IgD-negative memory B cell (primary cell): ENCODE measurements at regions not wholly inside any gene's neighbourhood (a gene's known extent, or its start where the extent isn't known, plus 50 kb on each side); places are given as distances from the start of the nearest gene placed in this dataset.

ENCODE experiments used
- H3K27ac Mint-ChIP-seq, 3 donors: one replicate each; pipeline ENCODE4 v1.8.0; 2020 to 2022; ENCODE audit warnings: mild to moderate bottlenecking in 3 of 3, mixed read lengths in 3 of 3, moderate library complexity in 1 of 3
- H3K27me3 Mint-ChIP-seq: one replicate; pipeline ENCODE4 v1.8.0; 2021; ENCODE audit warnings: mixed read lengths
- H3K36me3 Mint-ChIP-seq: one replicate; pipeline ENCODE4 v1.8.0; 2020; ENCODE audit warnings: mild to moderate bottlenecking, mixed read lengths
- H3K4me1 Mint-ChIP-seq, 3 donors: one replicate each; pipeline ENCODE4 v1.8.0; 2020 to 2022; ENCODE audit warnings: mixed read lengths in 3 of 3, mild to moderate bottlenecking in 1 of 3
- H3K4me3 Mint-ChIP-seq, 4 donors: one replicate each; pipeline ENCODE4 v1.8.0; 2020 to 2022; ENCODE audit warnings: mild to moderate bottlenecking in 4 of 4, mixed read lengths in 4 of 4, moderate library complexity in 3 of 4
- H3K9me3 Mint-ChIP-seq, 3 donors: one replicate each; pipeline ENCODE4 v1.8.0; 2020 to 2021; ENCODE audit warnings: mixed read lengths in 3 of 3, mild to moderate bottlenecking in 1 of 3

DNA sequence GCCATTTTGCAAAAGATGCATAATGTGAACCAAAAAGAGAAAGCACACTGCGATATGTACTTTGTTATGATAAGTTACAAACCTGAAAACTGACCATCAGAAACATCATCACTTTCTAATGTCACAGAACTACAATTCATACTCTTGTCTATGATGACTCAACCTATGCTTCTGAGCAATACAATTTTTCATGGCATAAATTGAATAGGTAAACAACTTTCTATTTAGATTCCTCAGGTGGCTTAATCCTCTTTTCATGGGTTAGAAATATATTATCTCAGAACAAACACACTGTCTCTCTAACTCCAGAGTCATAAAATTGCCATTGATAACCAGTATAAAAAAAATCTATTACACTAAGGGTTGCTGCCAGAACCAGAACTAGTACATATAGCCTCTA, 1715.0 kb upstream of the FLRT2 start:
- H3K9me3 Mint-ChIP-seq = peaks cover 0 to 13% (median 0%) of the 10 kb centered on the region in 3 donors
- H3K27ac Mint-ChIP-seq = no peak overlapping the region
- H3K36me3 Mint-ChIP-seq = peaks cover 2% of the 10 kb centered on the region
- no peak overlapping the region for H3K4me3 Mint-ChIP-seq
- no peaks in the 10 kb centered on the region for H3K27me3 Mint-ChIP-seq
- H3K4me1 Mint-ChIP-seq = no peaks in the 10 kb centered on the region

DNA sequence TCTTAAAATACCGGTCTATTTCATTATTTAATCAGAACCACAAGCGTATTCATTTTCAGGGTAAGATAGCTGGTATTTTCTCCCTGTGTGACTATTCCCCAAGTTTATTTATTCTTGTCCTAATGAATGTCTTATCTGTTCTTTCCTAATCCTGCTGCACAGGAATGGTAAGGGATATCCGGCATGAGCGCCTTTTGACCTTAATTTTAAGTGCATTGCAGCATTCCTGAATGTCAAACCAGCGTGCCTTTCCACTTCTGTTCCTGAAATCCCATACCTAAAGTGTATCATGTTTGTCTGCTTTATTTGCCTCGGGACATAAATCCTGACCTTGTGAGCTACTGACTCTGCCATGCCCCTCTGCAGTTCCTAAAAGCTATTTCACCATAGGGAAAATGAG, 1713.2 kb upstream of the FLRT2 start:
- H3K27ac Mint-ChIP-seq = no peak overlapping the region
- no peaks in the 10 kb centered on the region for H3K27me3 Mint-ChIP-seq
- no peaks in the 10 kb centered on the region for H3K4me1 Mint-ChIP-seq
- peaks cover 0 to 17% (median 0%) of the 10 kb centered on the region in 3 donors for H3K9me3 Mint-ChIP-seq
- H3K36me3 Mint-ChIP-seq = peaks cover 2% of the 10 kb centered on the region
- H3K4me3 Mint-ChIP-seq = no peak overlapping the region

DNA sequence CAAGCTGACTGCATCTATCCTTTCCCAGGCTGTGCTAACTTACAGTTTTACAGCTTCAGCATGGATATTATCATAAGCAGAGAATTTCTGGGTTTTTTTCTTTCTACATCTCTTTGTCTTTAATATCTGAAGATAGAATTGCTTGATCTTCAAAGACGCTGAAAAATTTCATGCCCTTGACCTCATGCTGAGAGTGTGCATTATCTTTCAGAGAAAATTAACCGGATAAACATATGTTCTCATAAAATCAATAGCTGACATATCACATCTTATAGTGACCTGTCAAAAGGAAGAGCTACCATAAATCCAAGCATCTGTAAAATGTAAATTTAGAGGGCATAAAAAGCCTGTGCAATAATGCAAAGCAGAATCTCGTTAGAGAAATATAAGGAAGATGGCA, 1704.1 kb upstream of the FLRT2 start:
- H3K27me3 Mint-ChIP-seq = no peaks in the 10 kb centered on the region
- H3K9me3 Mint-ChIP-seq = peaks cover 2 to 13% (median 5%) of the 10 kb centered on the region in 3 donors
- no peak overlapping the region for H3K4me3 Mint-ChIP-seq
- no peaks in the 10 kb centered on the region for H3K4me1 Mint-ChIP-seq
- no peak overlapping the region for H3K27ac Mint-ChIP-seq
- H3K36me3 Mint-ChIP-seq = no peaks in the 10 kb centered on the region

DNA sequence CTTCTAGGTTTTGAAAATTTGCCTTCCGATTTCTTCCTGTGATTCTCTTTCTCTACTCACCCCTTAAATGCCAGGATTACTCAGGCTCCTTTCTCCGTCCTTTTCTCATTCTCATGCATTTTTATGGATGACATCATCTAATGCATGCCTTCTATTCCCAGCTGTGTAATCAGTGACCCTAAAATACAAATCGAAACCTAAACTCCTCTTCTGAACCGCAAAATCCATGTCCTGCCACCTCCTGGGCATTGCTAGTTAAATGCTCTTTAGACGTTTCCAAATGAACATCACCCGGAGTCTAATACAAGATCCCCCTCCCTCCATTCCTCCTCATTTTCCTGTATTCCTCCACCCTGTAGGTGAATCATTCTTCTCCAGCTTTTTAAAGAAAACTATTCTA, 1703.1 kb upstream of the FLRT2 start:
- H3K27ac Mint-ChIP-seq = no peak overlapping the region
- H3K4me1 Mint-ChIP-seq = no peaks in the 10 kb centered on the region
- peaks cover 2 to 10% (median 5%) of the 10 kb centered on the region in 3 donors for H3K9me3 Mint-ChIP-seq
- H3K4me3 Mint-ChIP-seq = no peak overlapping the region
- H3K36me3 Mint-ChIP-seq = no peaks in the 10 kb centered on the region
- H3K27me3 Mint-ChIP-seq = no peaks in the 10 kb centered on the region

DNA sequence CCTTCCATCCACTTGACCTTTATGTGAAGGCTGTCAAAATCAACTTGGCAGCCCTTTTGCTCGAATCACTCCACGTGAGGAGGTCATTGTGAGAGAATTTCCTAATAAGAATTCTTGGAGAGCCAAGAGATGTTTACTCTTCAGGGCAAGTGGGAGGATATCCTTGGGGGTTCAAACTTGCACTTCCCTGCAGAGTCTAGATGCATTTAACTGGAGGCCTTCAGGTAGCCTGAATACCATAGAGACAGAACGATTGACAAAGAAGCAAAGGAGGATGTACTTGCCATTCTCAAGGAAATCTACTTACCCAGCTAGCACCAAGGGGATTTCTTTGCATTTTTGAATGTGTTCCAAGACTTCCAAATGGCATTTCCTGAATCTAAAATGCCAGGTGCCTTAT, 1702.6 kb upstream of the FLRT2 start:
- Mint-ChIP-seq H3K4me3 (no peak overlapping the region), H3K36me3 (no peaks in the 10 kb centered on the region), H3K4me1 (no peaks in the 10 kb centered on the region), H3K27me3 (no peaks in the 10 kb centered on the region), H3K27ac (no peak overlapping the region), H3K9me3 (peaks cover 5 to 9% (median 6%) of the 10 kb centered on the region in 3 donors)

DNA sequence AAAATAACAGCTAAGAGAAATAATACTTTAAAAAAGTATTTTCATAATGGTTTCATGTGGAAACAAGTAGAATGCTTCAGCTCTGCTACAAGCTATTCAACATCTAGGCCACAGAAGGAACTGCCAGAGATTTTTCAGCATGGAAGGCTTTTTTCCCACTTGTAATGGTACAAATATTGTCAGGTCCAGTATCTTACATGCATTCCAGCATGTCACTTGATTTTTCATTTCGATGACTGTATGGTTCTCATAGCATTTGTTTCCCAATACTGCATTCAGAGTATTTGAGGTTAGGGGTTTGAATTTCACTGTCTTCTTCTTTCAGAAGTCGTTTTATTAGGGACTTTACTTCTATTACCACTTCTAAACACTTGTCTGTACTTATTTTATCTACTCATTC, 1701.5 kb upstream of the FLRT2 start:
- no peaks in the 10 kb centered on the region for H3K27me3 Mint-ChIP-seq
- peaks cover 4 to 6% (median 5%) of the 10 kb centered on the region in 3 donors for H3K9me3 Mint-ChIP-seq
- no peaks in the 10 kb centered on the region for H3K4me1 Mint-ChIP-seq
- H3K36me3 Mint-ChIP-seq = no peaks in the 10 kb centered on the region
- no peak overlapping the region for H3K27ac Mint-ChIP-seq
- no peak overlapping the region for H3K4me3 Mint-ChIP-seq

DNA sequence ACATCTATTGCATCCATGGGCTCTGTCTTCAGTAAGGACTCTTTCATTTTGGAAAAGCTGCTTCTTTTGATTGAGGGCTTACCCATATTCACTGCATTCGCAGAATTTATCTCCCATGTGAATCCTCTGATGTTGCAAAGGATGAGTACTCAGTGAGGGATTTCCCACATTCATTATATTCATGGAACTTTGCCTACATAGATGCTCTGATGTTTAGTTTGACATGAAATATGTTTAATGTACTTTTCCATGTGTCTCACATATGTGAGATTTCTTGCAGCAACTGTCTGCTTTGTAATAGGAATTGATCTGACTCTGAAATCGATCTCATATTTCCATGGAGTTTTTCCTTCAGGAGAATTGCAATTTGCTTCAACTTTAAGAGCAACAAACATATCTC, 1699.6 kb upstream of the FLRT2 start:
- no peak overlapping the region for H3K27ac Mint-ChIP-seq
- H3K4me3 Mint-ChIP-seq = no peak overlapping the region
- no peaks in the 10 kb centered on the region for H3K4me1 Mint-ChIP-seq
- H3K27me3 Mint-ChIP-seq = no peaks in the 10 kb centered on the region
- no peaks in the 10 kb centered on the region for H3K36me3 Mint-ChIP-seq
- H3K9me3 Mint-ChIP-seq = peaks cover 3 to 6% (median 4%) of the 10 kb centered on the region in 3 donors

DNA sequence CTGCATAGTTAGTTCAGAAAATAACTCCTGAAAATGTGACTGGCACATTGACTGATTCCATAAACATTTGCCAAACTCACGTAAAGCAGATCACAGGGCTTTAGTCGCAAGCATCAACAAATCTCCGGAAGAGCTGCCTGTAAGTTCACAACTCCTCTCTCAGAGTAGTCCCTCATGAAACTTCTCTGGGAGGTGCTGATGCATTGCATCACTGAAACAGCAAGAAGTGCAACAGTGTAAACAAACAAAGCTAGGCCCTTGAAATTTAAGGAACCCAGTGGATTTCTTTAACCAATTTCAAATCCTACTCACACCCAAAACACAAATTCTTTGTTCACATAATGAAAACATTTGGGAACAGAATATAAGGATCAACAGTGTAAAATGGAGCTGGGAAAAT, 1691.7 kb upstream of the FLRT2 start:
- H3K4me3 Mint-ChIP-seq = no peak overlapping the region
- peaks cover 0 to 22% (median 2%) of the 10 kb centered on the region in 3 donors for H3K9me3 Mint-ChIP-seq
- H3K4me1 Mint-ChIP-seq = no peaks in the 10 kb centered on the region
- H3K36me3 Mint-ChIP-seq = no peaks in the 10 kb centered on the region
- no peak overlapping the region for H3K27ac Mint-ChIP-seq
- no peaks in the 10 kb centered on the region for H3K27me3 Mint-ChIP-seq

DNA sequence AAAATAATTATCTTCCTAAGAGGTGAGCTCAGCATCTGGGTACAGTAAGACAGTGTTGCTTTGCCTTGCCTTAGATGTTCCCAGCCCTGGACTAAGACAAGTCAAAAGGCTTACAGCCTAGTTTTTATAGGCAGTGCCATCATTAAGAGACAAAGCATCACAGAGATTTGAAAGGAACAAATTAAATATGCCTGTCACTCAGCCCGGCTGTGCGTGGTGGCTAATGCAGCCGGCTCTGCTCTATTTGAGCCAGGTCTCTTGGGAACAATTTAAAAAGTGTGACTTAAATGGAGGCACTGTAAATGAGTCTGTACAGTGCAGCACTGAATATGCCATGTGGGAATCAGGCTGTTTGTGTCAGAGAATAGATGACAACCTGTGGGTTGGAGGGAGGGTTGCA, 1687.4 kb upstream of the FLRT2 start:
- Mint-ChIP-seq H3K4me3 (no peak overlapping the region), H3K36me3 (no peaks in the 10 kb centered on the region), H3K27me3 (no peaks in the 10 kb centered on the region), H3K9me3 (peaks cover 2 to 18% (median 3%) of the 10 kb centered on the region in 3 donors), H3K27ac (no peak overlapping the region), H3K4me1 (peaks cover 0 to 1% (median 0%) of the 10 kb centered on the region in 3 donors)

DNA sequence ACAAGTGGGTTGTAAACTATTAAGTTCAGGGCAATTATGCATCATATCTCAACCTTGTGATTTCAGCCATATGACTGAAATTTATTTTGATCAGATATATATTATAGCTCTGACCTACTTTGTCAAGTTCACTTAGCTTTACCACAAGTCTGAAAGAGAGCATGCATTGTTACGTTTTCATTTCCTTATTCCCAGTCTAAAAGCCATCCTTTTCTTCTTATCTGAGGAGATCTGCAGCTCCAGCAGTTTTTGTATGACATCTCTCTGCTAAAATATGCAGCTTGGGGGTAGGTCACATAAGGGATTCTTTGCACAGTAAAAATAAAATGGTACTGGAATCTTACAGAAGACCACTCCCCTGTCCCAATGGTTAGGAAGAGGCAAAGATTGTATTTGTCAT, 1682.8 kb upstream of the FLRT2 start:
- no peaks in the 10 kb centered on the region for H3K27me3 Mint-ChIP-seq
- no peaks in the 10 kb centered on the region for H3K36me3 Mint-ChIP-seq
- H3K4me3 Mint-ChIP-seq = no peak overlapping the region
- H3K4me1 Mint-ChIP-seq = peaks cover 0 to 1% (median 0%) of the 10 kb centered on the region in 3 donors
- H3K9me3 Mint-ChIP-seq = peaks cover 5 to 7% (median 5%) of the 10 kb centered on the region in 3 donors
- H3K27ac Mint-ChIP-seq = no peak overlapping the region

DNA sequence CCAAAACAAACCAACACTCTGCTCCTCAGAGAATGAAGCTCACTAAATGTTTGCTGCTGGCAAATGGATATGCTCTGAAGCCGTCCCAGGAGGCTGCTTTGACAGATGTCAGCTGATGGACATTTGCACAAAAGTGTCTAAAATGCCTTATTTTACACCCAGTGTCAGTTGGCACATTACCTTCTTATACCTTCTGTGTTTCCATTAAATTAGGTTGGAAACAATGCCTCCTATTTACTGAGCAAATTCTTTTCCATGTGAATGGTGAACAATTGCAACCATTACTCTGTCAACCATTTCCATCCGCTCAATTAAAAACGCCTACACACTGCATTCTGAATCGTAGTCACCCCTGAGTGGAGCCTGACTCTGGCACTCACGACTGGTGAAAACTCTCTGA, 1679.9 kb upstream of the FLRT2 start:
- no peaks in the 10 kb centered on the region for H3K27me3 Mint-ChIP-seq
- peaks cover 5 to 15% (median 8%) of the 10 kb centered on the region in 3 donors for H3K9me3 Mint-ChIP-seq
- H3K27ac Mint-ChIP-seq = no peak overlapping the region
- H3K4me3 Mint-ChIP-seq = no peak overlapping the region
- H3K4me1 Mint-ChIP-seq = no peaks in the 10 kb centered on the region
- H3K36me3 Mint-ChIP-seq = no peaks in the 10 kb centered on the region

DNA sequence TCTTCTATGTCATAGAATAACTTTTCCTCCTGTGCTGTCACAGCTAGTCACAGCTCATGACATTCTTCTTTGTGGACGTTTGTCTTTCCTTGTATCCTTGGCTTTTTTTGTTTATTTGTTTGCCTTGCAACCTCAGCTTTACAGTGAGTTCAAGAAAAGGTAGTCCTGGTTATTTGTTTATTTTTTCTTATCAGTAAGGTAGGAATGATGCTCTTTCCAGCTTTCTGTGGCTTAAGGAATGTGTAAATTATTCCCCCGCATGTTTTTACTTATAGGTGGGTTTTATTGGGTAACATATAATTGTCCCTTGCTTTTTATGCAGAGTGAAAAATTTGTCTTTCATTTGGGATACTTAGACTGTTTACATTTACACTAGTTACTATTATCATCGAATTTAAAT, 1673.6 kb upstream of the FLRT2 start:
- Mint-ChIP-seq H3K4me1 (no peaks in the 10 kb centered on the region), H3K27ac (no peak overlapping the region), H3K4me3 (no peak overlapping the region), H3K27me3 (no peaks in the 10 kb centered on the region), H3K36me3 (no peaks in the 10 kb centered on the region), H3K9me3 (peaks cover 4 to 25% (median 8%) of the 10 kb centered on the region in 3 donors)

DNA sequence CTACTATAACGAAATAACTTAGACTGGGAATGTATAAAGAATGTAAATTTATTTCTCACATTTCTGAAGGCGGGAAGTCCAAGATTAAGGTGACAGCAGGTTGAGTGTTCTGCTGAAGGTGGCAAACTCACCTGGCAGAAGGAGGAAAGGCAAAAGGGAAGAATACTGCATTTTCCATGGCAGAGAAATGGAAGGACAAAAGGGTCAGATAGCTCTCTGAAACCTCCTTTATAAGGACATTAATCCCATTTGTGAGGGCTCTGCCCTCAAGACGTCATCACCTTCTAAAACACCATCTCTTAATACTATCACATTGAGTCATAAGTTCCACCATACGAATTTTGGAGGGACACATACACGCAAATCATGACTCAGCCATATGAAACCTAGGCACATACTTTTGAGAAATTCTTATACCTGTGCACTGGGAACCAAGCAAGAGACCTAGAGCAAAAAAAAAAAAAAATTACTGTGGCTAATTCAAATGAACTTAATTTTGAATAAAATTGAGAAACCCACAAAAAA, 1669.3 kb upstream of the FLRT2 start:
- no peak overlapping the region for H3K4me3 Mint-ChIP-seq
- H3K27me3 Mint-ChIP-seq = no peaks in the 10 kb centered on the region
- peaks cover 4 to 14% (median 6%) of the 10 kb centered on the region in 3 donors for H3K9me3 Mint-ChIP-seq
- H3K36me3 Mint-ChIP-seq = no peaks in the 10 kb centered on the region
- H3K27ac Mint-ChIP-seq = no peak overlapping the region
- H3K4me1 Mint-ChIP-seq = no peaks in the 10 kb centered on the region

DNA sequence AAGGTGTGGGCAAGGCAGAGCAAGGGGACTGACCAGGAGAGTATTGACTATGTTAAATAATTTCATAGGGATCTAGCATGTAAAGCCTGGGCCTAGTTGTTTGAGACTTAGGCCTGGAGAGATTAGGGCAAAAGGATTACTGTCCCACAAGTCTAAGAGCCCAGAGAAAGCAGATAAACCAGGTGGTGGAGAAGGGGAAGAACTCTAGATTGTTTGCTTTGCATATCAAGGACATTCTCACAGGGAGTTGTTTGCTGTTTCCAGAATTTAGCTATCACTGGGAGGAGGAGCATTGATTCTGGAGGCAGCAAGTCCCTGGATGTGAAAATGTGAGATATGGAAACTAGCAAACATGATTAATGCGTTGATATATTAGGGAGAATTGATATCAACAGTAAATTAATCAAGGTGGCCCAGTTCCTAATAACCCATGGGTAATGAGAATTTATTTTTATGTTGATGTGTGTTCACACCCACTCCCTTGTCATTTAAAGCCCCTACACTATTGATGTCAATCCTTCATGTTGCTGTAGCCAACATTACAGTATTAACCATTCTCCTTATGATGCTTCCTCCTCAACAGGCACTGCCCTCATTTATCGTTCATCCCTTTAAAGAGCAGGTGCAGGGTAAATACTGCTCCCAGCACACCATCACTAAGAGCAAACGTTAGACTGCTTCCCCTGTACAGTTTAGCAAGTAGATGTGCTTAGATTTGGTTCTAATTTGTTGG, 1666.7 kb upstream of the FLRT2 start:
- H3K27me3 Mint-ChIP-seq = no peaks in the 10 kb centered on the region
- H3K27ac Mint-ChIP-seq = no peak overlapping the region
- peaks cover 4 to 7% (median 6%) of the 10 kb centered on the region in 3 donors for H3K9me3 Mint-ChIP-seq
- H3K4me3 Mint-ChIP-seq = no peak overlapping the region
- H3K36me3 Mint-ChIP-seq = no peaks in the 10 kb centered on the region
- no peaks in the 10 kb centered on the region for H3K4me1 Mint-ChIP-seq

DNA sequence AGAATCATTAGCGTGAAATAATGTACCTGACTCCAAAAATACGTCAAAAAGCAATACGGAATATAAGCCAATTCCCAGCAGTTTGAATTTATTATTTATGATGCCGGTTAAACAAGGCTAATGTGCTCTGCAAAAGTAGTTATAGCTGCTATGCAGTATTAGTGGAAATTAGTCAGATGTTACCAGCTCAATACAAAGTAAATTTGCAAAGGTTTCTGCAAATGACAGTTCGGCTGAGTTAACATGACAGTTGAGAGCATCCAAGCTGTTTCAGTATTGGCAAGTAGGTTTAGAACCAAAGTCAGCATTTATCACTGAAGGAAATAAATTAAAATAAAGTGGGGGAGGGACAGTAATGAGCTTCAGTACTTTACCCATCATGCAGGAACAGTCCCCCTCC, 1665.8 kb upstream of the FLRT2 start:
- Mint-ChIP-seq H3K36me3 (no peaks in the 10 kb centered on the region), H3K27ac (no peak overlapping the region), H3K4me1 (no peaks in the 10 kb centered on the region), H3K9me3 (peaks cover 3 to 7% (median 4%) of the 10 kb centered on the region in 3 donors), H3K4me3 (no peak overlapping the region), H3K27me3 (no peaks in the 10 kb centered on the region)

DNA sequence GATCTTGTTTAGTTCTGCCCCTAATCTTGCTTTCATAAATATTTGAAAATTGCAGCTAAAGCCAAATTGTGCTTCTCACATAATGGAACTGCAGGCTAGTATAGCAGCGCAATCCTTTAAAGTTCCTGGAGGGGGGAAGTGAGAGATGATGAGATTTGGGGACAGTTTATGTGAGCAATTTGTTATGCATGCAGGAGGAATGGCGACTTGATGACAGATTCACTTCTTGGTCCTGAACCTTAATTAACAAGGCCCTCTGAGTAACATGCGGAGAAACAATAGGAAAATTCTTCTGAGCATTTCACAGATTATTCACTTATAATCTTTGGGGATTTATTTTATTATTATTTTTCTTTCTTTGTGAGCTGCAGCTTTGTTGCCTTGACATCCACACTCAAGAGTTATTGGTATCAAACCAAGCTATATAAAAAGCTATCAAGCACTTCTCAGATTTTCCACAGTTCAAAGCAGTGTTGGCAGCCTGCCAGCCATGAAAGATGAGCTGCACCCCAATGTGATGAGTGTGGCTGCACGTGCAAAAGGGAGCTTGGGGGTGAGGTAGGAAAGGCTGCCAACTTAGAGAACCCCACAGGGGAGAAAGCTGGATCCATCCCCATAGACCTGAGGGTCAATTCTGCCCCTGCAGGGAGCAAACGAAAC, 1662.2 kb upstream of the FLRT2 start:
- no peaks in the 10 kb centered on the region for H3K36me3 Mint-ChIP-seq
- H3K4me1 Mint-ChIP-seq = no peaks in the 10 kb centered on the region
- H3K27me3 Mint-ChIP-seq = no peaks in the 10 kb centered on the region
- H3K27ac Mint-ChIP-seq = no peak overlapping the region
- H3K4me3 Mint-ChIP-seq = no peak overlapping the region
- peaks cover 0 to 4% (median under 1%) of the 10 kb centered on the region in 3 donors for H3K9me3 Mint-ChIP-seq
